Ascending aorta (tissue), 2 donors: ENCODE measurements at regions not wholly inside any gene's neighbourhood (a gene's known extent, or its start where the extent isn't known, plus 50 kb on each side); places are given as distances from the start of the nearest gene placed in this dataset.

Source experiments
- DNase-seq, 2 donors: peaks; one replicate each; pipeline ENCODE4 v3.0.0-alpha.2; 2019; ENCODE audit warnings: low spot score in 2 of 2
- H3K27ac ChIP-seq, 2 donors: fragments of 200-600 bp; sonication (generic); one replicate each; pipeline ENCODE4 v1.5.1; 2016 to 2017; ENCODE audit warnings: mild to moderate bottlenecking in 1 of 2
- H3K27me3 ChIP-seq: fragments of 200-600 bp; sonication (generic); one replicate; pipeline ENCODE4 v1.5.1; 2017
- H3K36me3 ChIP-seq, 2 donors: fragments of 200-600 bp; sonication (generic); one replicate each; pipeline ENCODE4 v1.5.1; 2016
- H3K4me1 ChIP-seq, 2 donors: fragments of 200-600 bp; sonication (generic); one replicate each; pipeline ENCODE4 v1.5.1; 2016 to 2017; ENCODE audit warnings: mild to moderate bottlenecking in 1 of 2
- H3K4me3 ChIP-seq, 2 donors: fragments of 200-600 bp; sonication (generic); one replicate each; pipeline ENCODE4 v1.5.1; 2016 to 2017; ENCODE audit warnings: mild to moderate bottlenecking in 1 of 2
- H3K9me3 ChIP-seq, 2 donors: fragments of 200-600 bp; sonication (generic); one replicate each; pipeline ENCODE4 v1.5.1; 2016
- intact Hi-C: fragments of 100-400 bp; cut with DNase I; formaldehyde crosslinking; loops from one replicate; pipeline ENCODE4 v1.15.1; 2023
- TF ChIP-seq, protein P1 (sequence below), 3 experiments: fragments of 200-600 bp in 2 of 3; fragments of 450-650 bp in 1 of 3; sonication (generic) in 2 of 3; IDR thresholded peaks; one replicate each; pipeline ENCODE4 v1.5.1; 2016 to 2019; ENCODE audit warnings: antibody characterized with exemption in 3 of 3, mild to moderate bottlenecking in 1 of 3, moderate library complexity in 1 of 3

DNA sequence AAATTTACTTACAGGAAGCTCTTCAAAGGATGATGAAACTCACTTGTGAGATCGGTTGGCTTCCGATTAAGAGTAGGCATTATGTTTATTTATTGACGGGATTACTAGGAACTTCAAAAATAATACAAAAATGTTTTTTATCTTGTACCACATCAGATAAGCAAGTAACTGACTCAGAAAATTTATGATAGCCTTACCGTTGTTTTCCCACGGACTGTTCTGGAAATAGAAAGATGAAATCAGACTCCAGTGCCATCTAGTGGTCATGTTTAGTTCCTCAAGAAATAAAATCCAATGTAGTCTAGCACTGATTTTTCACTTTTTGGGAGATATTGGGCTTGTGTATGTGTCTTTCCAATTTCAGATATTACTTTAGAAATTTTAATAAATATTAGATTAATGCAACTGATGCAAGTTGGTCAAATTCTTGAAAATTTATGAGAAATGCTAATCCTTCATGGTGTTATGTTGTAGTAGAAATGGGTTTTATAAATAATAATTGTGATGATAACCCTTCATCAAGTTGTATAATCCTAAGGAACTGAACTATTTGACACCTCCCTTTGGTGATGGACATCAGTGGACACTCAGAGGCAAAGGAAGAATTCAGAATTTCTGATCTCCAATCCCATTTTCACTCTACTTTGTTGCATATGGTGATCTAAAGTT is 168.8 kb downstream of the TMEM26 start:
- Histone ChIP-seq H3K4me1 (no peaks in the 10 kb centered on the region), H3K27ac (no peak overlapping the region), H3K9me3 (no peaks in the 10 kb centered on the region), H3K4me3 (peak overlapping the region in 1 of 2 donors; percentile 37), H3K36me3 (no peaks in the 10 kb centered on the region), H3K27me3 (no peaks in the 10 kb centered on the region)
- intact Hi-C loops: loop anchor here (1.0 to 2.0 kb wide), 3 partner anchors 144 to 468 kb away; no protein-coding TSS in a partner anchor
- DNase-seq: no peak
- TF ChIP-seq, protein P1, sequence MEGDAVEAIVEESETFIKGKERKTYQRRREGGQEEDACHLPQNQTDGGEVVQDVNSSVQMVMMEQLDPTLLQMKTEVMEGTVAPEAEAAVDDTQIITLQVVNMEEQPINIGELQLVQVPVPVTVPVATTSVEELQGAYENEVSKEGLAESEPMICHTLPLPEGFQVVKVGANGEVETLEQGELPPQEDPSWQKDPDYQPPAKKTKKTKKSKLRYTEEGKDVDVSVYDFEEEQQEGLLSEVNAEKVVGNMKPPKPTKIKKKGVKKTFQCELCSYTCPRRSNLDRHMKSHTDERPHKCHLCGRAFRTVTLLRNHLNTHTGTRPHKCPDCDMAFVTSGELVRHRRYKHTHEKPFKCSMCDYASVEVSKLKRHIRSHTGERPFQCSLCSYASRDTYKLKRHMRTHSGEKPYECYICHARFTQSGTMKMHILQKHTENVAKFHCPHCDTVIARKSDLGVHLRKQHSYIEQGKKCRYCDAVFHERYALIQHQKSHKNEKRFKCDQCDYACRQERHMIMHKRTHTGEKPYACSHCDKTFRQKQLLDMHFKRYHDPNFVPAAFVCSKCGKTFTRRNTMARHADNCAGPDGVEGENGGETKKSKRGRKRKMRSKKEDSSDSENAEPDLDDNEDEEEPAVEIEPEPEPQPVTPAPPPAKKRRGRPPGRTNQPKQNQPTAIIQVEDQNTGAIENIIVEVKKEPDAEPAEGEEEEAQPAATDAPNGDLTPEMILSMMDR (IDR thresholded peaks at IDR 0.05): peak; percentile 52 to 77 (median 73)

DNA sequence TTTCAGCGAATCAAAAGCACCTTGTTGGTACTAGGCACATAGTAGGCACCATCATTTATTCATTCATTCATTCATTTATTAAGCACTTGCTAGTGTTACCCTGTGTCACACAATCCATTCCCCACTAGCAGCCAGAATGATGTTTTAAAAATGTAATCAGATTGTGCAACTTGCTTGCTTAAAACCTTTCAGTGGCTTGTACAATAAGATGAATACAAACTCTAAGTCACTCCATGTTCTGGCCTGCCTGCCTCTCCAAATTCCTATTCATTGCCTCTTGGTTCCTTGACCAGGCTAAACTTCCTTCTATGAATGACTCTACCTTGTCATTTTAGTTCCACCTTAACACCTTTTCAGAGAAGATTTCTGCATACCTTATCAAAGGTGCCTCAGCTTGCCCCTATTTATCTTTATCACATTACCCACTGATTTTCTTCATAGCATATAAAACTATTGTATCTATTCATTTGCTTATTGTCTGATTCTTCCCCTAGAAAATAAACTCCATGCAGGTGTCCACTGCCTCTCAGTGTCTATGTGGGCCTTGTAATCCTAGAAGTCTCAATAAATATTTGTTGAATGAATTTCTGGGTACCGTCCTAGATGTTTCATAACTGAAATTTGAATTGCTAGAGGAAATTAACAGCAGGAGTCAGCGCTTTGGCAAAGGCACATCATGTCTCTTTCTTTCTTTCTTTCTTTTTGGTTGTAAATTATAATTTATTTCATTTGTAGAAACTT is 169.5 kb downstream of the TMEM26 start:
- intact Hi-C loops: loop anchor here (1.0 to 2.0 kb wide), 3 partner anchors 143 to 467 kb away; no protein-coding TSS in a partner anchor
- no peaks in the 10 kb centered on the region for H3K4me1 ChIP-seq
- H3K4me3 ChIP-seq: peak overlapping the region in 1 of 2 donors; percentile 37
- TF ChIP-seq, protein P1 (IDR thresholded peaks at IDR 0.05): no peak
- H3K27ac ChIP-seq: no peak overlapping the region
- no peak for DNase-seq
- no peaks in the 10 kb centered on the region for H3K36me3 ChIP-seq
- H3K27me3 ChIP-seq: no peaks in the 10 kb centered on the region
- H3K9me3 ChIP-seq: no peaks in the 10 kb centered on the region

DNA sequence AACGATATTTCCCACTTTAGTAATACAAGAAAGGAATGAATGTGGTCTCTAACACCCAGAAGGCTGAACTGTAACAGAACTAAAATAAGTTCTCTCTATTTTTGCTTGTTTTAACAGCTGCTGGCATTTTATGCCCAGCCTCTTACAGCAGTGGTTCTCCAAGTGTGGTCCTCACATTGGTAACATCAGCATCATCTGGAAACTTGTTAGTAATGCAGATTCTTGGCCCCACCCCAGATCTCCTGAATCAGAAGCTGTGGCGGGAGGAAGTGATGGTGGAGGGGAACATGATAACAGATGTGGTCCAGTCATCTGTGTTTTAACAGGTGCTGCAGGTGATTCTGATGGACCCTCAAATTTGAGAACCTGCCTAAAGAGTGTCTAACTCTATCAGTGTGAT is 170.1 kb downstream of the TMEM26 start:
- no peak overlapping the region for H3K27ac ChIP-seq
- no peaks in the 10 kb centered on the region for H3K4me1 ChIP-seq
- no peak overlapping the region for H3K4me3 ChIP-seq
- H3K9me3 ChIP-seq: no peaks in the 10 kb centered on the region
- no peaks in the 10 kb centered on the region for H3K36me3 ChIP-seq
- no peaks in the 10 kb centered on the region for H3K27me3 ChIP-seq
- DNase-seq: no peak
- intact Hi-C loops: no loop called here
- TF ChIP-seq, protein P1 (IDR thresholded peaks at IDR 0.05): no peak

DNA sequence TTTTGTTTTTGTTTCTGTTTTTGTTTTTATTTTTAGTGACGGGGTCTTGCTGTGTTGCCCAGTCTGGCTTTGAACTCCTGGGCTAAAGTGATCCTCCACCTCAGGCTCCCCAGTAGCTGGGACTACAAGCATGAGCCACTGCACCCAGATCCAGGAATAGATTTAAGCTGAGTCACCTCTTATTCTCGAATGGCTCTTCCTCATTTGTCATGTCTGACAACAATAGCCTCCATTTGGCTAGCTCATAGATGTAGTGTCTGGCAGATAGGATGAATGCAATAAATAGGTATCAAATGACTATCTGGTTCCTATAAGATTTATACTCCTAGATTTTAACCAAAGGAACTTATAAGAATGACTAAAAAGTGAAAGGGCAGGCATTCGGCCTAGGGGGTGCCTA is 172.9 kb downstream of the TMEM26 start:
- no peak for DNase-seq
- no peaks in the 10 kb centered on the region for H3K36me3 ChIP-seq
- TF ChIP-seq, protein P1 (IDR thresholded peaks at IDR 0.05): no peak
- no peaks in the 10 kb centered on the region for H3K9me3 ChIP-seq
- H3K4me1 ChIP-seq: no peaks in the 10 kb centered on the region
- intact Hi-C loops: no loop called here
- H3K27ac ChIP-seq: no peak overlapping the region
- no peak overlapping the region for H3K4me3 ChIP-seq
- no peaks in the 10 kb centered on the region for H3K27me3 ChIP-seq

DNA sequence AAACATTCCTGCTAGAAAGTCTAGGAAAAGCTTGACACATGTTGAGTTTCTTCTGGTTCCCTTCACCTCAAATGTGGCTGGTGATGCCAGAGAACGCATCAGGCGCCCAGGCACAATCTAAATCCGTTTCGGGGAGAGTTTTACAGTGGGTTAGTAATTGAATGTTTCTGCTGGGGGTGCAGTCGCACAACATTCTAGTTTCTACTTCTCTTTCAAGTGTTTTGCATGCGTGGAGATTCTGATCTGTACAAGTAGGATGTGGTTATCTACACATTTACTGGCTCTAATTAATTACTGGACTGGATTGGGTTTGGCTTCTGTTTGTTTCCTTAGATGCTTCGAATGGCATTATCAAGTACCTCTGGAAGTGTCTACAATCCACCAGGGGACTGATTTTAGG is 173.8 kb downstream of the TMEM26 start:
- intact Hi-C loops: no loop called here
- Histone ChIP-seq H3K27me3 (no peaks in the 10 kb centered on the region), H3K27ac (no peak overlapping the region), H3K9me3 (no peaks in the 10 kb centered on the region), H3K4me1 (no peaks in the 10 kb centered on the region), H3K36me3 (no peaks in the 10 kb centered on the region), H3K4me3 (no peak overlapping the region)
- DNase-seq: no peak
- TF ChIP-seq, protein P1 (IDR thresholded peaks at IDR 0.05): no peak
